GM12892 (cell line): ENCODE measurements at regions not wholly inside any gene's neighbourhood (a gene's known extent, or its start where the extent isn't known, plus 50 kb on each side); places are given as distances from the start of the nearest gene placed in this dataset.

Experiments used
- DNase-seq: peaks from one replicate; pipeline ENCODE4 v3.0.0; 2011; ENCODE audit not compliant: insufficient read length
- FAIRE-seq: peaks from 2 replicates; lab custom pipeline; 2011; peaks lifted over from hg19 to GRCh38; lab: Jason Lieb, UNC
- POLR2A ChIP-seq: IDR thresholded peaks from 2 replicates; pipeline ENCODE4 v1.6.1; 2011; ENCODE audit warnings: low read depth, low read length, control low read depth
- POLR2AphosphoS5 ChIP-seq: IDR thresholded peaks from 2 replicates; pipeline ENCODE4 v1.6.1; 2011; ENCODE audit warnings: low read depth, low read length, control low read depth
- TAF1 ChIP-seq: IDR thresholded peaks from 2 replicates; pipeline ENCODE4 v1.6.1; 2011; ENCODE audit warnings: low read depth, mild to moderate bottlenecking, control low read depth, low read length, borderline replicate concordance

- TF ChIP-seq POLR2A: no peak
- TF ChIP-seq TAF1: no peak
- TF ChIP-seq POLR2AphosphoS5: no peak
- no peak for FAIRE-seq
- DNase-seq: no peak
Measured at GRCh38 chr22:48276994-48277867, 1514.8 kb downstream of the TBC1D22A start.

- TF ChIP-seq POLR2A: no peak
- TF ChIP-seq TAF1: no peak
- TF ChIP-seq POLR2AphosphoS5: no peak
- FAIRE-seq: no peak
- DNase-seq: no peak
Measured at GRCh38 chr22:48275412-48275811, 1513.0 kb downstream of the TBC1D22A start.

GRCh38 chr22:48270731-48271130, 1508.3 kb downstream of the TBC1D22A start:
- TF ChIP-seq POLR2A (no peak), TAF1 (no peak), POLR2AphosphoS5 (no peak)

GRCh38 chr22:48268771-48269552, 1506.5 kb downstream of the TBC1D22A start:
- no peak for TF ChIP-seq POLR2AphosphoS5
- no peak for TF ChIP-seq TAF1
- TF ChIP-seq POLR2A: no peak
- no peak for FAIRE-seq
- DNase-seq: no peak

More at GRCh38 chr22:48270731-48271130, 1508.3 kb downstream of the TBC1D22A start:
- no peak for FAIRE-seq
- no peak for DNase-seq

- no peak for DNase-seq
- FAIRE-seq: no peak
- TF ChIP-seq POLR2A (no peak), POLR2AphosphoS5 (no peak), TAF1 (no peak)
Measured at GRCh38 chr22:48268293-48268692, 1505.8 kb downstream of the TBC1D22A start.

GRCh38 chr22:48267681-48268080, 1505.2 kb downstream of the TBC1D22A start:
- no peak for DNase-seq
- no peak for FAIRE-seq
- TF ChIP-seq POLR2A: no peak
- TF ChIP-seq TAF1: no peak
- no peak for TF ChIP-seq POLR2AphosphoS5

- TF ChIP-seq POLR2A (no peak), TAF1 (no peak), POLR2AphosphoS5 (no peak)
- no peak for FAIRE-seq
- DNase-seq: no peak
Measured at GRCh38 chr22:48265000-48265625, 1502.7 kb downstream of the TBC1D22A start.

GRCh38 chr22:48264586-48264985, 1502.1 kb downstream of the TBC1D22A start:
- FAIRE-seq (no peak), DNase-seq (no peak)
- TF ChIP-seq POLR2AphosphoS5 (no peak), TAF1 (no peak), POLR2A (no peak)

GRCh38 chr22:48263791-48264351, 1501.4 kb downstream of the TBC1D22A start:
- FAIRE-seq: no peak
- TF ChIP-seq POLR2A (no peak), TAF1 (no peak), POLR2AphosphoS5 (no peak)
- no peak for DNase-seq

- FAIRE-seq: no peak
Measured at GRCh38 chr22:48263431-48263765, 1500.9 kb downstream of the TBC1D22A start.

GRCh38 chr22:48262596-48263430, 1500.4 kb downstream of the TBC1D22A start:
- FAIRE-seq: no peak
- TF ChIP-seq POLR2AphosphoS5 (no peak), TAF1 (no peak)
- no peak for DNase-seq

More at GRCh38 chr22:48263431-48263765, 1500.9 kb downstream of the TBC1D22A start:
- no peak for TF ChIP-seq POLR2A
- no peak for TF ChIP-seq POLR2AphosphoS5
- TF ChIP-seq TAF1: no peak
- no peak for DNase-seq

- DNase-seq (no peak), FAIRE-seq (no peak)
- TF ChIP-seq TAF1 (no peak), POLR2AphosphoS5 (no peak), POLR2A (no peak)
Measured at GRCh38 chr22:48261706-48262105, 1499.3 kb downstream of the TBC1D22A start.
